ENCODE measurements at regions not wholly inside any gene's neighbourhood (a gene's known extent, or its start where the extent isn't known, plus 50 kb on each side); places are given as distances from the start of the nearest gene placed in this dataset.
A peak's percentile ranks its signal among the peaks of the same experiment; 100 is the strongest.

DNA sequence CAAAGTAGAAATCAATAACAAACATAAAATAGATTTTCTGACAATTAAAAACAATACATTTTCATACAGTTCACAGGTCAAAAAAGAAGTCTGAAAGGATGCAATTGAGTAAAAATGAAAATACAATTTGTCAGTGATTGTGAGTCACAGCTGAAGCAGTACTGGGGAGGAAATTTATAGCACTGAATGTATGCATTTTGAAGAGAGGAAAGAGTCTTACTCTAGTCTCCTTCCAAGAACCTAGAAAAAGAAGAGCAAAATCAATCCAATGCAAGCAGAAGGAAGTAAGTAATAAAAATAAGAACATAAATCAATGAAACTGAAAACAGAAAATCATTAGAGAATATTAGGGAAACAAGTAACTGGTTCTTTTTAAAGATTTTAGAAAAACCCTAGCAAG lies 507.2 kb upstream of the IGFBP3 start:
- H3K27ac ChIP-seq (ENCODE audit: insufficient read depth, low read length, poor library complexity, severe bottlenecking), result no peak overlapping the region
- H3K27me3 Mint-ChIP-seq, result no peaks in the 10 kb centered on the region
- H3K36me3 Mint-ChIP-seq, result no peaks in the 10 kb centered on the region
- H3K4me1 Mint-ChIP-seq, result no peaks in the 10 kb centered on the region
- H3K4me1 ChIP-seq (ENCODE audit: control insufficient read depth, insufficient read depth, low read length, poor library complexity, severe bottlenecking), result no peaks in the 10 kb centered on the region
- H3K9me3 Mint-ChIP-seq, result peaks cover 0 to 11% (median 2%) of the 10 kb centered on the region in 7 donors
- ATAC-seq (ENCODE audit: low read depth in 2 of 2), result no peak
- no peak overlapping the region for H3K27ac Mint-ChIP-seq
- peaks cover 0 to 4% of the 10 kb centered on the region in 2 experiments for H3K9me3 ChIP-seq (ENCODE audit: control insufficient read depth in 2 of 2, low read length in 2 of 2)
- no peaks in the 10 kb centered on the region for H3K36me3 ChIP-seq (ENCODE audit: control insufficient read depth, insufficient read depth, low read length)
- H3K27me3 ChIP-seq (ENCODE audit: control insufficient read depth, insufficient read depth, low read length), result no peaks in the 10 kb centered on the region
- DNase-seq, result no peak
- H3K4me3 ChIP-seq (ENCODE audit: low read depth, low read length), result no peak overlapping the region
- H3K4me3 Mint-ChIP-seq, result no peak overlapping the region

DNA sequence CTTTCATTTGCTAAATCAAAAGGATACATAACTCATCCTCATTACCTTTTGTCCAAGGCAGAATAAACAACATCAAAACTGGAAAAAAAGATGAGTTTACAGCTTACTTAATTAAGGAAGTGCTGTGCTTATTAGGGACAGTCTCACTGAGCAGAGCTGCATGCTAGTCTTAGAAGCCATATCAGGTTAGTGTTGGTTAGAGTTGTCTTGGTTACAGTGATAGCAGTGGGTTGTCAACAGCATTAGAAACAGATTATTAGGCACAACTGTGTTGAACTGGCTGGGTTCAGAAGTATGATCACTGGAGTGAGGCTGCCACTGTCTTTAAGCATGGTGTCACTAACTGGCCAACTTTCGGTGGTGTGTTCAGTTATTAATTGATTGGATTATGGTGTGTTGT lies 503.9 kb upstream of the IGFBP3 start:
- Histone ChIP-seq H3K27ac (ENCODE audit: insufficient read depth, low read length, poor library complexity, severe bottlenecking) (no peak overlapping the region), H3K4me1 (ENCODE audit: control insufficient read depth, insufficient read depth, low read length, poor library complexity, severe bottlenecking) (no peaks in the 10 kb centered on the region), H3K4me3 (ENCODE audit: low read depth, low read length) (no peak overlapping the region), H3K27me3 (ENCODE audit: control insufficient read depth, insufficient read depth, low read length) (no peaks in the 10 kb centered on the region), H3K36me3 (ENCODE audit: control insufficient read depth, insufficient read depth, low read length) (no peaks in the 10 kb centered on the region), H3K9me3 (ENCODE audit: control insufficient read depth in 2 of 2, low read length in 2 of 2) (peaks cover 2 to 4% of the 10 kb centered on the region in 2 experiments)
- Mint-ChIP-seq H3K9me3 (peaks cover 0 to 10% (median 4%) of the 10 kb centered on the region in 7 donors), H3K36me3 (no peaks in the 10 kb centered on the region), H3K27me3 (no peaks in the 10 kb centered on the region), H3K27ac (no peak overlapping the region), H3K4me1 (no peaks in the 10 kb centered on the region), H3K4me3 (no peak overlapping the region)
- ATAC-seq (ENCODE audit: low read depth in 2 of 2), result no peak
- no peak for DNase-seq

DNA sequence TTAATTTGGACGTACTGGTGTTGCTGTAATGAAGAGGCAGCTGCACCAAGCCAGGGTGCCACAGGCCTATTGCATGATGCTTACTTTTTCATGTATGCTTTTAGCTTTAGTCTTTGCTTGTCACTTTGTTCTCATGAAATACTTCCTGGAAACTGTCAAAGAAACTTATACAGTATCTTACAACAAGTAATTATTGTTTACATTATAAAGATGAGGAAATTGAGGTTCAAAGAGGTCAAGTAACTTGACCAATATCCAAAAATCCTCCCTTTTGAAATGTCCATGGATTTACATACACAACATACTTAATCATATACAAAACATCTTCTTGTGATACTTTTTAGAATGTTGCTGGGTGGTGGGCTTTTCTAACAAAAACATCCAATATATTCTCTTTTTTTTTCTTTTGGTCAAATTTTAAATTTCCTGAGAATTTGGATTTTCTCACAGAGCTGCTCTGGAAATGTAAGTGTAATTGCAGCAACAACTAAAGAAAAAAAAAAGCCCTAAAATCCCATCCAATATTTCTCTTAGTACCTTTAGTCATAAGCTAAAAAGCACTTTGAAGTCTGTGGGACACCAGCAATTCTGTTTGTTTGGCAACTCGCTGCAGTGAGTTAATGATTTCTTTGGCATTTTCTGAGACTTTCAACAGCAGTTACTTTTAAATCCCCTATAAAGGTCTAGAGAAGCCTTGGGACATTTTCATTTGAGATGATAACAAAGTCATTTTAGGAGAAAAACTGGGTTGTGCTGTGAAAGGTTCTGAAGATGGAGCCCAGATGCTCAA lies 500.6 kb upstream of the IGFBP3 start:
- peaks cover 2 to 4% of the 10 kb centered on the region in 2 experiments for H3K9me3 ChIP-seq (ENCODE audit: control insufficient read depth in 2 of 2, low read length in 2 of 2)
- no peaks in the 10 kb centered on the region for H3K36me3 ChIP-seq (ENCODE audit: control insufficient read depth, insufficient read depth, low read length)
- H3K4me1 ChIP-seq (ENCODE audit: control insufficient read depth, insufficient read depth, low read length, poor library complexity, severe bottlenecking), result no peaks in the 10 kb centered on the region
- no peaks in the 10 kb centered on the region for H3K27me3 ChIP-seq (ENCODE audit: control insufficient read depth, insufficient read depth, low read length)
- H3K27ac ChIP-seq (ENCODE audit: insufficient read depth, low read length, poor library complexity, severe bottlenecking), result no peak overlapping the region
- no peaks in the 10 kb centered on the region for H3K36me3 Mint-ChIP-seq
- H3K9me3 Mint-ChIP-seq, result peaks cover 0 to 8% (median 5%) of the 10 kb centered on the region in 7 donors
- H3K4me1 Mint-ChIP-seq, result no peaks in the 10 kb centered on the region
- H3K27me3 Mint-ChIP-seq, result no peaks in the 10 kb centered on the region
- no peak overlapping the region for H3K4me3 Mint-ChIP-seq
- DNase-seq (no peak), ATAC-seq (ENCODE audit: low read depth in 2 of 2) (no peak)
- no peak overlapping the region for H3K4me3 ChIP-seq (ENCODE audit: low read depth, low read length)
- H3K27ac Mint-ChIP-seq, result no peak overlapping the region

DNA sequence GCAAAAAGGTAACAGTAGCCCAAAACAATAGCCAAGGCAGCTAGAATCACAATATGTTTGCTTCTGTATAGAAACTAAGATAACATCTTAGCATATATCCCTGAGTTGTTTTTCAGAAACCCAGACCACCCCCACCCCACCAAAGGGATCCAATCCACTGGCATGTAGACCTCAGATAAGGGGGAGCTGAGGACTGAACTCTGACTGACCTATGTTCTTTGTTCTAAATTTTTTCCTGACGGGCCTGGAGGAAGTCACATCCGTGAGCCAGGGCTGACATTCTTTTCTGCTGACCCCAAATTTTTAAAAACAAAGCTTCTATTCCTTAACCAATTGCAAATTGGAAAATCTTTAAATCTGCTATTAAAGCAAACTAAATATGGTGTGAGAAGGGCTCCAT lies 493.9 kb upstream of the IGFBP3 start:
- ATAC-seq (ENCODE audit: low read depth in 2 of 2), result no peak
- Mint-ChIP-seq H3K27me3 (no peaks in the 10 kb centered on the region), H3K4me1 (no peaks in the 10 kb centered on the region), H3K9me3 (peaks cover 0 to 11% (median 2%) of the 10 kb centered on the region in 7 donors), H3K36me3 (no peaks in the 10 kb centered on the region), H3K27ac (no peak overlapping the region), H3K4me3 (no peak overlapping the region)
- H3K4me1 ChIP-seq (ENCODE audit: control insufficient read depth, insufficient read depth, low read length, poor library complexity, severe bottlenecking), result no peaks in the 10 kb centered on the region
- no peaks in the 10 kb centered on the region for H3K27me3 ChIP-seq (ENCODE audit: control insufficient read depth, insufficient read depth, low read length)
- H3K36me3 ChIP-seq (ENCODE audit: control insufficient read depth, insufficient read depth, low read length), result no peaks in the 10 kb centered on the region
- H3K9me3 ChIP-seq (ENCODE audit: control insufficient read depth in 2 of 2, low read length in 2 of 2), result no peaks in the 10 kb centered on the region
- H3K27ac ChIP-seq (ENCODE audit: insufficient read depth, low read length, poor library complexity, severe bottlenecking), result no peak overlapping the region
- no peak overlapping the region for H3K4me3 ChIP-seq (ENCODE audit: low read depth, low read length)
- DNase-seq, result no peak

GRCh38 chr7:46411236-46411635 lies 490.2 kb upstream of the IGFBP3 start:
- no peak for ATAC-seq (ENCODE audit: low read depth in 2 of 2)
- no peaks in the 10 kb centered on the region for H3K27me3 ChIP-seq (ENCODE audit: control insufficient read depth, insufficient read depth, low read length)
- H3K4me1 ChIP-seq (ENCODE audit: control insufficient read depth, insufficient read depth, low read length, poor library complexity, severe bottlenecking), result no peaks in the 10 kb centered on the region
- Mint-ChIP-seq H3K4me1 (no peaks in the 10 kb centered on the region), H3K27ac (no peak overlapping the region), H3K9me3 (peaks cover 0 to 8% (median 2%) of the 10 kb centered on the region in 7 donors), H3K4me3 (no peak overlapping the region), H3K27me3 (no peaks in the 10 kb centered on the region), H3K36me3 (no peaks in the 10 kb centered on the region)
- no peak overlapping the region for H3K27ac ChIP-seq (ENCODE audit: insufficient read depth, low read length, poor library complexity, severe bottlenecking)
- no peaks in the 10 kb centered on the region for H3K36me3 ChIP-seq (ENCODE audit: control insufficient read depth, insufficient read depth, low read length)
- no peaks in the 10 kb centered on the region for H3K9me3 ChIP-seq (ENCODE audit: control insufficient read depth in 2 of 2, low read length in 2 of 2)
- DNase-seq, result no peak
- H3K4me3 ChIP-seq (ENCODE audit: low read depth, low read length), result no peak overlapping the region

- Mint-ChIP-seq H3K4me3 (no peak overlapping the region), H3K36me3 (no peaks in the 10 kb centered on the region), H3K4me1 (no peaks in the 10 kb centered on the region), H3K9me3 (peaks cover 0 to 6% (median 2%) of the 10 kb centered on the region in 7 donors), H3K27ac (peak overlapping the region in 1 of 3 donors; percentile 12), H3K27me3 (no peaks in the 10 kb centered on the region)
- no peaks in the 10 kb centered on the region for H3K27me3 ChIP-seq (ENCODE audit: control insufficient read depth, insufficient read depth, low read length)
- no peaks in the 10 kb centered on the region for H3K4me1 ChIP-seq (ENCODE audit: control insufficient read depth, insufficient read depth, low read length, poor library complexity, severe bottlenecking)
- no peak overlapping the region for H3K4me3 ChIP-seq (ENCODE audit: low read depth, low read length)
- ATAC-seq (ENCODE audit: low read depth in 2 of 2), result no peak
- no peak overlapping the region for H3K27ac ChIP-seq (ENCODE audit: insufficient read depth, low read length, poor library complexity, severe bottlenecking)
- H3K9me3 ChIP-seq (ENCODE audit: control insufficient read depth in 2 of 2, low read length in 2 of 2), result no peaks in the 10 kb centered on the region
- H3K36me3 ChIP-seq (ENCODE audit: control insufficient read depth, insufficient read depth, low read length), result no peaks in the 10 kb centered on the region
- DNase-seq, result no peak
These were observed 486.1 kb upstream of the IGFBP3 start for GRCh38 chr7:46407125-46407524.

- no peak for ATAC-seq (ENCODE audit: low read depth in 2 of 2)
- H3K4me3 Mint-ChIP-seq, result no peak overlapping the region
- no peaks in the 10 kb centered on the region for H3K27me3 Mint-ChIP-seq
- Histone ChIP-seq H3K27me3 (ENCODE audit: control insufficient read depth, insufficient read depth, low read length) (no peaks in the 10 kb centered on the region), H3K9me3 (ENCODE audit: control insufficient read depth in 2 of 2, low read length in 2 of 2) (no peaks in the 10 kb centered on the region), H3K4me3 (ENCODE audit: low read depth, low read length) (no peak overlapping the region), H3K36me3 (ENCODE audit: control insufficient read depth, insufficient read depth, low read length) (no peaks in the 10 kb centered on the region), H3K27ac (ENCODE audit: insufficient read depth, low read length, poor library complexity, severe bottlenecking) (no peak overlapping the region), H3K4me1 (ENCODE audit: control insufficient read depth, insufficient read depth, low read length, poor library complexity, severe bottlenecking) (no peaks in the 10 kb centered on the region)
- H3K36me3 Mint-ChIP-seq, result no peaks in the 10 kb centered on the region
- peaks cover 0 to 20% (median 5%) of the 10 kb centered on the region in 7 donors for H3K9me3 Mint-ChIP-seq
- no peaks in the 10 kb centered on the region for H3K4me1 Mint-ChIP-seq
- no peak overlapping the region for H3K27ac Mint-ChIP-seq
- DNase-seq, result no peak
These were observed 476.5 kb upstream of the IGFBP3 start for GRCh38 chr7:46397591-46397990.

DNA sequence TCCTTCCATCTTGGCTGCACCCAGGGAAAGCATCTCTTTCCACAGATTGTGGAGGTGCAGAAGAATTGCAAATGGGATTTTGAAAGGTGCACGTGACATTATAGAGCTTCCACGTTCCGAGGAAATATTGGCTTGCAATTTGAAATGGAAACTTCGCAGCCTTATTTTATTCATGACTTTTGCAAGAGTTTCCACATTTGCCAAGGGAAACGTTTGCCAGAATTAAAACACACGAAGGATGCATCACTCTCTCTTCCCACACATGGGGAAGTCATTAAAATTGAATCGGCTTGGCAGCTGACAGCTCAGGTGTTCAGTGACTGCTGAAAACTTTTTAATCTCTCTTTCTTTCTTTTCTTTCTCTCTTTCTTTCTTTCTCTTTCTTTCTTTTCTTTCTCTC lies 475.4 kb upstream of the IGFBP3 start:
- Histone ChIP-seq H3K27me3 (ENCODE audit: control insufficient read depth, insufficient read depth, low read length) (no peaks in the 10 kb centered on the region), H3K27ac (ENCODE audit: insufficient read depth, low read length, poor library complexity, severe bottlenecking) (no peak overlapping the region), H3K36me3 (ENCODE audit: control insufficient read depth, insufficient read depth, low read length) (no peaks in the 10 kb centered on the region), H3K4me3 (ENCODE audit: low read depth, low read length) (no peak overlapping the region), H3K4me1 (ENCODE audit: control insufficient read depth, insufficient read depth, low read length, poor library complexity, severe bottlenecking) (no peaks in the 10 kb centered on the region), H3K9me3 (ENCODE audit: control insufficient read depth in 2 of 2, low read length in 2 of 2) (no peaks in the 10 kb centered on the region)
- no peaks in the 10 kb centered on the region for H3K4me1 Mint-ChIP-seq
- DNase-seq (no peak), ATAC-seq (ENCODE audit: low read depth in 2 of 2) (no peak)
- H3K36me3 Mint-ChIP-seq, result no peaks in the 10 kb centered on the region
- H3K4me3 Mint-ChIP-seq, result no peak overlapping the region
- no peaks in the 10 kb centered on the region for H3K27me3 Mint-ChIP-seq
- H3K27ac Mint-ChIP-seq, result no peak overlapping the region
- H3K9me3 Mint-ChIP-seq, result peaks cover 0 to 18% (median 5%) of the 10 kb centered on the region in 7 donors
